Spleen (tissue), 11 donors: ENCODE measurements at regions not wholly inside any gene's neighbourhood (a gene's known extent, or its start where the extent isn't known, plus 50 kb on each side); places are given as distances from the start of the nearest gene placed in this dataset.

Experiments used
- DNase-seq: peaks from one replicate; pipeline ENCODE4 v3.0.0-alpha.2; 2020
- H3K27ac ChIP-seq, 8 donors: fragments of 200-600 bp; sonication (generic) in 7 of 8; 1 replicate in 4 of 8; 2 replicates in 4 of 8; pipeline versions ENCODE4 v1.5.0 to v1.8.0; 2016 to 2021; ENCODE audit warnings: inconsistent platforms in 4 of 8, mild to moderate bottlenecking in 4 of 8, moderate library complexity in 1 of 8
- H3K27me3 ChIP-seq, 7 donors: fragments of 200-600 bp; sonication (generic) in 6 of 7; replicated peaks in 1 of 7; 1 replicate in 4 of 7; 2 replicates in 3 of 7; pipeline versions ENCODE4 v1.5.0 to v1.8.0; 2016 to 2021; ENCODE audit warnings: inconsistent platforms in 3 of 7, mild to moderate bottlenecking in 1 of 7
- H3K36me3 ChIP-seq, 6 donors: fragments of 200-600 bp; sonication (generic) in 5 of 6; 1 replicate in 4 of 6; 2 replicates in 2 of 6; pipeline versions ENCODE4 v1.5.0 to v1.8.0; 2016 to 2021; ENCODE audit warnings: inconsistent platforms in 2 of 6
- H3K4me1 ChIP-seq, 6 donors: fragments of 200-600 bp; sonication (generic) in 5 of 6; 1 replicate in 3 of 6; 2 replicates in 3 of 6; pipeline versions ENCODE4 v1.5.0 to v1.8.0; 2016 to 2021; ENCODE audit warnings: inconsistent platforms in 3 of 6
- H3K4me3 ChIP-seq, 8 donors: fragments of 200-600 bp; sonication (generic) in 7 of 8; 1 replicate in 4 of 8; 2 replicates in 4 of 8; pipeline versions ENCODE4 v1.5.0 to v1.8.0; 2016 to 2021; ENCODE audit warnings: inconsistent platforms in 4 of 8, mild to moderate bottlenecking in 4 of 8, moderate library complexity in 2 of 8
- H3K9me3 ChIP-seq, 8 donors: fragments of 200-600 bp; sonication (generic) in 7 of 8; 1 replicate in 4 of 8; 2 replicates in 4 of 8; pipeline versions ENCODE4 v1.5.0 to v1.8.0; 2016 to 2021; ENCODE audit warnings: inconsistent platforms in 4 of 8
- POLR2A ChIP-seq, 3 donors: fragments of 450-650 bp; IDR thresholded peaks; one replicate each; pipeline ENCODE4 v1.5.1; 2017; ENCODE audit warnings: antibody characterized with exemption in 3 of 3, mild to moderate bottlenecking in 1 of 3
- POLR2AphosphoS5 ChIP-seq, 3 donors: sonication (generic); formaldehyde crosslinking; IDR thresholded peaks; one replicate each; pipeline ENCODE4 v1.5.1; 2017; ENCODE audit warnings: antibody characterized with exemption in 3 of 3
- WGBS, 5 donors: extraction: QIAGEN DNeasy Blood & Tissue Kit in 3 of 5; methylation state at CpG; one replicate each; pipeline versions ENCODE4 v1.1.5 to v1.1.7; 2013 to 2018; 5-methylcytosine and 5-hydroxymethylcytosine counted together
- intact Hi-C: fragments of 100-400 bp; cut with DNase I; formaldehyde crosslinking; loops from one replicate; pipeline ENCODE4 v1.15.0; 2023; ENCODE audit warnings: low total_unique reads
- TF ChIP-seq, protein P1 (sequence below), 11 experiments: fragments of 200-600 bp in 7 of 11; fragments of 450-650 bp in 4 of 11; sonication (generic) in 4 of 11; IDR thresholded peaks in 8 of 11; conservative IDR thresholded peaks in 3 of 11; 1 replicate in 7 of 11; 2 replicates in 4 of 11; pipeline versions ENCODE4 v1.4.0 to v1.8.0; 2016 to 2021; ENCODE audit warnings: antibody characterized with exemption in 11 of 11, inconsistent platforms in 4 of 11, mild to moderate bottlenecking in 1 of 11
- donor health status: healthy with polysubstance abuse.
- donor health status: DM: no; HTN: no; CAD: no; lungs with moderate emphysema.
- donor health status: DM: no; HTN: no; CAD: no.
- donor health status: Bipolar disorder and iron deficiency.
- donor health status: healthy.
- donor health status: DM: no; HTN: no; CAD: no.
- donor health status: DM: yes; HTN: yes; CAD: no.

DNA sequence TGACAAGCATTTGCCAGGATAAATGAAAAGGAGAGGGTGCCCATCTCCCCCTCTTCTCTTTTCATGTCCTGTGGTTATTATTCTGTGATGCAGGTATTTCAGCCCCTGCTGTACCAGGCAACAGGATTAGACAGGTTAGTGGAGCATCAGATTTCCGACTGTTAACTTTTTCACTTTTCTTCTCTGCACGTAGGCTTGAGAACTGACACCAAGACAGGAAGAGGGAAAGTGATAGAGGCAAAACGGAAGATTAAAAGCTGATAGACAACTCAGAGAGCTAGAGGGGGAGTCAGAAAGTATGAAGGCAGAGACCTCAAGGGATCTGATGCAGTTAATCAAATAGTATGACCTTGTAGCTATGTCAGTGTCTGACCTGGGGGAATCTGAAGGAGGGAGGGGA, 132.8 kb downstream of the SOX9 start:
- Histone ChIP-seq H3K27ac (no peak overlapping the region), H3K4me3 (no peak overlapping the region), H3K36me3 (no peaks in the 10 kb centered on the region), H3K9me3 (peaks cover 0 to 31% (median 5%) of the 10 kb centered on the region in 8 donors), H3K4me1 (no peaks in the 10 kb centered on the region), H3K27me3 (no peaks in the 10 kb centered on the region)
- intact Hi-C loops: no loop called here
- no peak for DNase-seq
- no peak for TF ChIP-seq POLR2A (IDR thresholded peaks at IDR 0.05)
- WGBS, 5 donors: 63 to 85% (median 78%) methylated on average over 3 of the region's 3 CpGs

DNA sequence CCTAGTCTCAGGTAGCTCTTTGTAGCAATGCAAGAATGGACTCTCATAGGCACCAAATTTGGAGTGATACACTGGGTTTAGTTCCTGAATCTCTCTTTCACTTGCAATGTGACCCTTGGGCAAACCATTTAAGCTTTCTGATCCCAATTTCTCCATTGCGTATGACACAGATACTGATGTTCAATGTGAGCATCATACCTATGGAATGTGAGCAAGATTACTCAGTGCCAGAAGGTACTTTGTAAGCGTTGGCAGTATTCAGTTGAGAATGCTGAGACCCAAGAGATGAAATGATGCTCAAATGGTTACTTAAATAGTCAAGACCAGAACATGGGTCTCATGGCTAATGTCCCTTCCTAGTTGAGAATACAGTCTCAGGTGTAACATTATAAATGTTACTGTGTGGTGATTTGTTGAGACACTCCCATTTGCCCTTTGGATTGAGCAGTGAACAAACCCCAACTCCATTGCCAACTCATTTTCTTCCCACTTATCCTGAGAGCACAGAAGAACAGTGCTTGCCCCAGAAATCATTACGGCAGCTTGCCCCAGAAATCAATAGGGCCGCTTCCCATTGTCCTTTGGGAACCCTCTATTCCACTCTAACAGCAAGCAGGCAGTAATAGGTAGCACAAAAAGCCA, 134.1 kb downstream of the SOX9 start:
- DNase-seq: no peak
- TF ChIP-seq POLR2AphosphoS5 (IDR thresholded peaks at IDR 0.05) (no peak), POLR2A (IDR thresholded peaks at IDR 0.05) (no peak)
- TF ChIP-seq, protein P1, sequence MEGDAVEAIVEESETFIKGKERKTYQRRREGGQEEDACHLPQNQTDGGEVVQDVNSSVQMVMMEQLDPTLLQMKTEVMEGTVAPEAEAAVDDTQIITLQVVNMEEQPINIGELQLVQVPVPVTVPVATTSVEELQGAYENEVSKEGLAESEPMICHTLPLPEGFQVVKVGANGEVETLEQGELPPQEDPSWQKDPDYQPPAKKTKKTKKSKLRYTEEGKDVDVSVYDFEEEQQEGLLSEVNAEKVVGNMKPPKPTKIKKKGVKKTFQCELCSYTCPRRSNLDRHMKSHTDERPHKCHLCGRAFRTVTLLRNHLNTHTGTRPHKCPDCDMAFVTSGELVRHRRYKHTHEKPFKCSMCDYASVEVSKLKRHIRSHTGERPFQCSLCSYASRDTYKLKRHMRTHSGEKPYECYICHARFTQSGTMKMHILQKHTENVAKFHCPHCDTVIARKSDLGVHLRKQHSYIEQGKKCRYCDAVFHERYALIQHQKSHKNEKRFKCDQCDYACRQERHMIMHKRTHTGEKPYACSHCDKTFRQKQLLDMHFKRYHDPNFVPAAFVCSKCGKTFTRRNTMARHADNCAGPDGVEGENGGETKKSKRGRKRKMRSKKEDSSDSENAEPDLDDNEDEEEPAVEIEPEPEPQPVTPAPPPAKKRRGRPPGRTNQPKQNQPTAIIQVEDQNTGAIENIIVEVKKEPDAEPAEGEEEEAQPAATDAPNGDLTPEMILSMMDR (IDR thresholded peaks at IDR 0.05 in 8 of 11, conservative IDR thresholded peaks at IDR 0.05 in 3 of 11): no peak
- intact Hi-C loops: no loop called here
- no peak overlapping the region for H3K4me3 ChIP-seq
- H3K27me3 ChIP-seq: no peaks in the 10 kb centered on the region
- H3K36me3 ChIP-seq: no peaks in the 10 kb centered on the region
- H3K9me3 ChIP-seq: peaks cover 0 to 31% (median 5%) of the 10 kb centered on the region in 8 donors
- 84 to 99% (median 89%) methylated on average over 4 of the region's 4 CpGs for WGBS, 5 donors
- H3K4me1 ChIP-seq: no peaks in the 10 kb centered on the region
- no peak overlapping the region for H3K27ac ChIP-seq

GRCh38 chr17:72255481-72255880, 134.7 kb downstream of the SOX9 start:
- Histone ChIP-seq H3K36me3 (no peaks in the 10 kb centered on the region), H3K27ac (no peak overlapping the region), H3K27me3 (no peaks in the 10 kb centered on the region), H3K4me3 (no peak overlapping the region), H3K9me3 (peaks cover 0 to 31% (median 5%) of the 10 kb centered on the region in 8 donors), H3K4me1 (no peaks in the 10 kb centered on the region)
- 80 to 89% (median 87%) methylated on average over 3 of the region's 3 CpGs for WGBS, 5 donors
- intact Hi-C loops: no loop called here
- TF ChIP-seq, protein P1 (IDR thresholded peaks at IDR 0.05 in 8 of 11, conservative IDR thresholded peaks at IDR 0.05 in 3 of 11): no peak
- no peak for TF ChIP-seq POLR2AphosphoS5 (IDR thresholded peaks at IDR 0.05)
- TF ChIP-seq POLR2A (IDR thresholded peaks at IDR 0.05): no peak
- no peak for DNase-seq

GRCh38 chr17:72258711-72259110, 137.9 kb downstream of the SOX9 start:
- H3K4me1 ChIP-seq: no peaks in the 10 kb centered on the region
- DNase-seq: no peak
- no peak for TF ChIP-seq POLR2AphosphoS5 (IDR thresholded peaks at IDR 0.05)
- TF ChIP-seq, protein P1 (IDR thresholded peaks at IDR 0.05 in 8 of 11, conservative IDR thresholded peaks at IDR 0.05 in 3 of 11): no peak
- TF ChIP-seq POLR2A (IDR thresholded peaks at IDR 0.05): no peak

More at GRCh38 chr17:72258711-72259110, 137.9 kb downstream of the SOX9 start:
- 81 to 95% (median 91%) methylated on average over 3 of the region's 3 CpGs for WGBS, 5 donors
- Histone ChIP-seq H3K27me3 (no peaks in the 10 kb centered on the region), H3K27ac (no peak overlapping the region), H3K4me3 (no peak overlapping the region), H3K9me3 (peaks cover 0 to 24% (median 6%) of the 10 kb centered on the region in 8 donors), H3K36me3 (no peaks in the 10 kb centered on the region)
- intact Hi-C loops: no loop called here
